Esophagus (tissue), 2 donors: ENCODE measurements at regions not wholly inside any gene's neighbourhood (a gene's known extent, or its start where the extent isn't known, plus 50 kb on each side); places are given as distances from the start of the nearest gene placed in this dataset.
"Not testable (repeated sequence)": the region's sequence is repeated elsewhere in the genome, so short reads cannot be mapped to it uniquely, and the experiment has no call there.

Experiments used
- H3K27ac ChIP-seq, 2 donors: one replicate each; pipeline ENCODE4 v1.5.1; 2013; ENCODE audit warnings: low read depth in 2 of 2, mild to moderate bottlenecking in 2 of 2, inconsistent platforms in 1 of 2, low read length in 1 of 2, moderate library complexity in 1 of 2
- H3K27me3 ChIP-seq, 2 donors: one replicate each; pipeline ENCODE4 v1.6.1; 2013; ENCODE audit warnings: low read length in 2 of 2, control low read depth in 1 of 2, mild to moderate bottlenecking in 1 of 2; ENCODE audit not compliant: insufficient read depth in 2 of 2, control insufficient read depth in 1 of 2
- H3K36me3 ChIP-seq, 2 donors: one replicate each; pipeline ENCODE4 v1.6.1; 2013; ENCODE audit warnings: low read length in 1 of 2; ENCODE audit not compliant: control insufficient read depth in 2 of 2, insufficient read depth in 2 of 2
- H3K4me1 ChIP-seq, 2 donors: one replicate each; pipeline ENCODE4 v1.6.1; 2013; ENCODE audit warnings: low read length in 1 of 2; ENCODE audit not compliant: control insufficient read depth in 2 of 2, insufficient read depth in 2 of 2
- H3K4me3 ChIP-seq, 2 donors: one replicate each; pipeline ENCODE4 v1.5.1; 2013; ENCODE audit warnings: low read length in 2 of 2, mild to moderate bottlenecking in 2 of 2, low read depth in 1 of 2, moderate library complexity in 1 of 2
- H3K9me3 ChIP-seq, 2 donors: one replicate each; pipeline ENCODE4 v1.6.1; 2013; ENCODE audit warnings: mild to moderate bottlenecking in 2 of 2, low read depth in 1 of 2, low read length in 1 of 2, moderate library complexity in 1 of 2; ENCODE audit not compliant: control insufficient read depth in 2 of 2, insufficient read depth in 1 of 2
- WGBS, 2 donors: extraction: QIAGEN DNeasy Blood & Tissue Kit; methylation state at CpG; one replicate each; pipeline ENCODE4 v1.1.7; 2013; 5-methylcytosine and 5-hydroxymethylcytosine counted together
- donor health status: healthy with polysubstance abuse.
- donor health status: Bipolar disorder and iron deficiency.

DNA sequence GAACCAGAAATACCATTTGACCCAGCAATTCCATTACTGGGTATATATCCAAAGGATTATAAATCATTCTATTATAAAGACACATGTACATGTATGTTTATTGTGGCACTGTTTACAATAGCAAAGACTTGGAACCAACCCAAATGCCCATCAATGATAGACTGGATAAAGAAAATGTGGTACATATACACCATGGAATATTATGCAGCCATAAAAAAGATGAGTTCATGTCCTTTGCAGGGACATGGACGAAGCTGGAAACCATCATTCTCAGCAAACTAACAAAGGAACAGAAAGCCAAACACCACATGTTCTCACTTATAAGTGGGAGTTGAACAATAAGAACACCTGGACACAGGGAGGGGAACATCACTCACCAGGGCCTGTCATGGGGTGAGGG, 183.1 kb upstream of the AGTR2 start:
- H3K27me3 ChIP-seq, H3K27ac ChIP-seq, H3K36me3 ChIP-seq, H3K4me3 ChIP-seq, H3K4me1 ChIP-seq, H3K9me3 ChIP-seq: not testable (repeated sequence)
- WGBS, 2 donors = 85 to 87% methylated on average over 1 of the region's 1 CpG

DNA sequence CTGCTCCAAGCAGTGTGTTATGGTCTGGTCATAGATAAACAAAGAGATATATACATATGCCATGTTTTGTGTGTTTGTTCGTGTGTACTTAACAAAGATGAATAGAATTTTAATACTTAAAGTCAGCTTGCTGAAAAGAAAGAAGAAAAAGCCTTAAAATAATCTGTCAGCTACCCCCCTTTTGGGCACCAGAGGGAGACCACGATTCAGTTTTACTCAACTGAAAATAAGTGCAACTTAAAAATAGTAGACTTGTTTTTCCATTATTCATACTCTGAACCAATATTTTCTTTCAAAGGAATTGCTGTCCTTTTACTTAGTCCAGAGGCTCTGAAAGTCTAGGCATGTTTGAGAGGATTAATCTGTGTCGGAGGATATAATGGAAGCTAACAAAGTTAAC, 181.7 kb upstream of the AGTR2 start:
- no peak overlapping the region for H3K27ac ChIP-seq
- 7 to 16% methylated on average over 3 of the region's 3 CpGs for WGBS, 2 donors
- H3K27me3 ChIP-seq = no peaks in the 10 kb centered on the region
- H3K36me3 ChIP-seq = no peaks in the 10 kb centered on the region
- no peaks in the 10 kb centered on the region for H3K4me1 ChIP-seq
- H3K4me3 ChIP-seq = no peak overlapping the region
- no peaks in the 10 kb centered on the region for H3K9me3 ChIP-seq

DNA sequence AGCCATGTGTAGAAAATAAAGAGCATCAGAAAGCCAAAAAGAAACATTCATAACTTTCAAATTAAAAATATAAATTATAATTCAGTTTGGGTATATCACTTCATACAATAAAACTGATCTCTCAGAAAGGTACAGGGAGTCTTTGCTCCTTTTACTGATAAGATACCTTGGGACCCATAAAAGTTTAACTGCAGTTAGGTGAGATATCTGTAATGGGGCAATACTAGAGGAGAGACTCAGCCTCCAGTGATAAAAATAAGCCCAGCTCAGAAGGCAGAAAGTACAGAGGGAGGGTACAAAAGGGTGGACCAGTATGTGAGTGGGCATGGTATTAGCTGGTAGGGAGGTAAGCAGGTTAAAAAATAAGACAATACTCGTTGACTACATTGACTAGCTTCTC, 180.9 kb upstream of the AGTR2 start:
- Histone ChIP-seq H3K27me3 (no peaks in the 10 kb centered on the region), H3K9me3 (no peaks in the 10 kb centered on the region), H3K27ac (no peak overlapping the region), H3K4me1 (no peaks in the 10 kb centered on the region), H3K4me3 (no peak overlapping the region), H3K36me3 (no peaks in the 10 kb centered on the region)
- 12 to 20% methylated on average over 1 of the region's 1 CpG for WGBS, 2 donors

DNA sequence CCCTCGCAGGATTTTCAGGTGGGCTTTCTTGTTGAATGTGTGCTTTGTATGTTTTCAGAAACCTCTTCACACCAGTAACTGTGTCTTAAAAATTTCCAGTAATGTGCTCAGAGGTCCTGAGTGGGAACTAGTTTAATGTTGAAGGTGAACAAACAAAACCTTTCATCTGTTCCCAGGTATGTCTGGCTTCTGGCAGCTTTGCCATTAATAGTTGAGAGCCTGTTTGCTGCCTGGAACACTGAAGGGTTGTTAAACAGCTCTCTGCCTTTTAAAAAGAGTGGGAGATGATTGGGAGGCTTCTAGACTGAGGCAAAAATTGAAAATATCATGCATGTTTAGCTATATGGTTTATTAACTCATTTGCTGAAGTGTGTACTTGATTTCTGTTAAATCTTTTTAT, 161.2 kb upstream of the AGTR2 start:
- H3K27me3 ChIP-seq = no peaks in the 10 kb centered on the region
- no peaks in the 10 kb centered on the region for H3K9me3 ChIP-seq
- H3K4me3 ChIP-seq = no peak overlapping the region
- H3K4me1 ChIP-seq = no peaks in the 10 kb centered on the region
- no peak overlapping the region for H3K27ac ChIP-seq
- 71 to 79% methylated on average over 1 of the region's 1 CpG for WGBS, 2 donors
- no peaks in the 10 kb centered on the region for H3K36me3 ChIP-seq

DNA sequence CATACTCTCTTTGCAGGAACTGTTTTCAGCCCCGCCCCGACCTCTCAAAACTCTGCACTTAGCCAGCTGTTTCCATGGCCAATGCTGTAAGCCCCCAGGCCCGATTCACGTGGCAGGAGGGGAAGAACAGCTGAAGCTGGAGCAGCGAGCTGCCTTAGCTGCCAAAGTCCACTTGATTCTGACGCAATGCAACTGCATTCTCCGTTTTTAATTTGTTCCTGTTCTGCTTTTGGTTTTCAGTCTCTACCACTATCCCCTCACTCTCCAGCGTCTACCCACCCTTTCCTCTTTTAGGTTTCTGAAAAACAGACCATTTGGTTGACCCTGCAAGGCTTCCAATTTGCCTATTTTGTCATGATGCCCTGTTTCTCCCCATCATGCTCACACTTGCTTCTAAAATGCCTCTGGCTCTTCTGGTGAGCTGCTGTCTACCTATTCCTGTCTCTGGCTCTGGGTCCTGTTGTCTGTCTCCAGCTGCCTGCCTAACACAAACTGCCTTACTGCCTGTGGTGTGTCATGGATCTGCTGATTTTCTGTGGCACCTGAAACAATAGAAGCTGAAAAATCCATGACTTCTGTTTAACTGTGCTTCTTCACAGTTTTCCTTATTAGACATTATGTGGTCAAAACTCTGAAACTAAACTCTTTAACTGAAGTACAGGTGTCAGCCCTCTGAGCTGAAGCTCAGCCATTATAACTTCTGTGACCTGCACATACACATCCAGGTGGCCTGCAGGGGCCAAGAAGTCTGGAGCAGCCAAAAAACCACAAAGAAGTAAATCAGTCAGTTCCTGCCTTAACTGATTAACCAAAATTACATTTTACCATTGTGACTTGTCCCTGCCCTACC, 160.5 kb upstream of the AGTR2 start:
- no peaks in the 10 kb centered on the region for H3K4me1 ChIP-seq
- WGBS, 2 donors = 3 to 14% methylated on average over 8 of the region's 8 CpGs
- no peaks in the 10 kb centered on the region for H3K36me3 ChIP-seq
- H3K9me3 ChIP-seq = no peaks in the 10 kb centered on the region
- no peak overlapping the region for H3K4me3 ChIP-seq
- H3K27ac ChIP-seq = no peak overlapping the region
- H3K27me3 ChIP-seq = no peaks in the 10 kb centered on the region

DNA sequence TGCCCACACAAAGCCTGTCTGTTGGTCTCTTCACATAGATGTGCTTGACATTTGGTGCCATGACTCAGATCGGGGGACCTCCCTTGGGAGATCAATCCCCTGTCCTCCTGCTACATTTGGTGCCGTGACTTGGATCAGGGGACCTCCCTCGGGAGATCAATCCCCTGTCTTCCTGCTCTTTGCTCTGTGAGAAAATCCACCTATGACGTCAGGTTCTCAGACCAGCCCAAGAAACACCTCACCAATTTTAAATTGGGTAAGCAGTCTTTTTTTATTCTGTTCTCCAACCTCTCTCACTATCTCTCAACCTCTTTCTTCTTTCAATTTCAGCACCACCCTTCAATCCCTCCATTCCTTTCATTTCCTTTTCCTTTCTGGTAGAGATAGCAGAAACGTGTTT, 159.6 kb upstream of the AGTR2 start:
- Histone ChIP-seq H3K27ac (no peak overlapping the region), H3K4me1 (no peaks in the 10 kb centered on the region)
- WGBS, 2 donors = 68 to 74% methylated on average over 5 of the region's 5 CpGs

DNA sequence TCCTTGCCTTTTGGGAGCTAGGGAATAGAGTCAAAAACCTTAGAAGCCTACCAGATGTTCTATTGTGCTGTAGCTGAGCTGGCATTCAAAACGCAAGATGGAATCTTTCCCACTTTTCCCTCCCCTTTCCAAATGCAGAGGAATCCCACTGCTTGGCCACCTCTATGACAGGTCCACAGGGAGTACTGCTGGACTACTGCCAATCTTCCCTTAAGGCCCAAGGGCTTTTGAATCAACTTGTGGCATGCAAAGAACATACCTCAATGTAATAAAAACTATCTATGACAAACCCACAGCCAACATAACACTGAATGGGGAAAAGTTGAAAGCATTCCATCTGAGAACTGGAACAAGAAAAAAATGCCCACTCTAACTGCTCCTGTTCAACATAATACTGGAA, 139.2 kb upstream of the AGTR2 start:
- H3K9me3 ChIP-seq = no peaks in the 10 kb centered on the region
- no peak overlapping the region for H3K4me3 ChIP-seq
- WGBS, 2 donors = 60 to 73% methylated on average over 1 of the region's 1 CpG
- H3K27ac ChIP-seq = no peak overlapping the region
- no peaks in the 10 kb centered on the region for H3K36me3 ChIP-seq
- H3K4me1 ChIP-seq = no peaks in the 10 kb centered on the region
- H3K27me3 ChIP-seq = no peaks in the 10 kb centered on the region

More for the DNA sequence above, 159.6 kb upstream of the AGTR2 start:
- Histone ChIP-seq H3K36me3 (no peaks in the 10 kb centered on the region), H3K4me3 (no peak overlapping the region), H3K27me3 (no peaks in the 10 kb centered on the region), H3K9me3 (no peaks in the 10 kb centered on the region)
